Mesenchymal stem cell (in vitro differentiated cells and primary cell): ENCODE measurements at regions not wholly inside any gene's neighbourhood (a gene's known extent, or its start where the extent isn't known, plus 50 kb on each side); places are given as distances from the start of the nearest gene placed in this dataset.

ENCODE experiments used
- DNase-seq: peaks from one replicate; pipeline ENCODE4 v3.0.0-alpha.2; 2013
- H2AFZ ChIP-seq: one replicate; pipeline ENCODE4 v1.6.1; 2013; ENCODE audit warnings: low read depth, mild to moderate bottlenecking, control low read depth, inconsistent platforms, low read length, moderate library complexity
- H2AK5ac ChIP-seq: 2 replicates; pipeline ENCODE4 v1.6.1; 2013; ENCODE audit warnings: low read length, moderate library complexity, mild to moderate bottlenecking, inconsistent platforms; ENCODE audit not compliant: severe bottlenecking
- H2BK120ac ChIP-seq: one replicate; pipeline ENCODE4 v1.6.1; 2013; ENCODE audit warnings: low read depth, mild to moderate bottlenecking, inconsistent platforms, low read length, moderate library complexity
- H2BK12ac ChIP-seq, 2 experiments: one replicate each; pipeline ENCODE4 v1.6.1; 2013; ENCODE audit warnings: inconsistent platforms in 2 of 2, low read length in 2 of 2, mild to moderate bottlenecking in 2 of 2, moderate library complexity in 2 of 2, control low read depth in 1 of 2
- H2BK15ac ChIP-seq: one replicate; pipeline ENCODE4 v1.6.1; 2013; ENCODE audit warnings: mild to moderate bottlenecking, low read depth, inconsistent platforms; ENCODE audit not compliant: poor library complexity, severe bottlenecking
- H2BK5ac ChIP-seq: 2 replicates; pipeline ENCODE4 v1.6.1; 2013; ENCODE audit warnings: low read depth, mild to moderate bottlenecking, low read length, control low read depth, inconsistent platforms; ENCODE audit not compliant: poor library complexity, severe bottlenecking
- H3K14ac ChIP-seq, 2 experiments: one replicate each; pipeline ENCODE4 v1.6.1; 2013; ENCODE audit warnings: inconsistent platforms in 2 of 2, low read length in 2 of 2, control low read depth in 1 of 2, mild to moderate bottlenecking in 1 of 2, moderate library complexity in 1 of 2
- H3K18ac ChIP-seq, 2 experiments: one replicate each; pipeline ENCODE4 v1.6.1; 2013; ENCODE audit warnings: inconsistent platforms in 2 of 2, low read length in 2 of 2, control low read depth in 1 of 2, low read depth in 1 of 2, mild to moderate bottlenecking in 1 of 2
- H3K23ac ChIP-seq, 2 experiments: one replicate each; pipeline ENCODE4 v1.6.1; 2013; ENCODE audit warnings: inconsistent platforms in 2 of 2, low read length in 2 of 2, mild to moderate bottlenecking in 2 of 2, moderate library complexity in 2 of 2, control low read depth in 1 of 2
- H3K27ac ChIP-seq: 2 replicates; pipeline ENCODE4 v1.5.1; 2013; ENCODE audit warnings: mild to moderate bottlenecking, moderate library complexity, low read length, control low read depth, inconsistent platforms; ENCODE audit not compliant: poor library complexity, severe bottlenecking
- H3K27me3 ChIP-seq, 2 experiments: 2 replicates each; pipeline versions ENCODE4 v1.6.1 to v1.7.0; 2013; ENCODE audit warnings: low read length in 2 of 2, mild to moderate bottlenecking in 2 of 2, moderate library complexity in 2 of 2, control low read depth in 1 of 2, inconsistent platforms in 1 of 2; ENCODE audit not compliant: control insufficient read depth in 1 of 2, insufficient read depth in 1 of 2
- H3K36me3 ChIP-seq, 2 experiments: 2 replicates each; pipeline versions ENCODE4 v1.6.1 to v1.7.0; 2013; ENCODE audit warnings: low read length in 2 of 2, control low read depth in 1 of 2, inconsistent platforms in 1 of 2, low read depth in 1 of 2, mild to moderate bottlenecking in 1 of 2; ENCODE audit not compliant: insufficient read depth in 2 of 2, control insufficient read depth in 1 of 2
- H3K4ac ChIP-seq, 2 experiments: one replicate each; pipeline ENCODE4 v1.6.1; 2013; ENCODE audit warnings: inconsistent platforms in 2 of 2, low read length in 2 of 2, mild to moderate bottlenecking in 2 of 2, moderate library complexity in 2 of 2, control low read depth in 1 of 2, low read depth in 1 of 2
- H3K4me1 ChIP-seq: 2 replicates; pipeline ENCODE4 v1.6.1; 2013; ENCODE audit warnings: low read depth, low read length, control low read depth; ENCODE audit not compliant: control insufficient read depth, insufficient read depth
- H3K4me2 ChIP-seq: 2 replicates; pipeline ENCODE4 v1.6.1; 2013; ENCODE audit warnings: low read length, mild to moderate bottlenecking, inconsistent platforms; ENCODE audit not compliant: poor library complexity, severe bottlenecking
- H3K4me3 ChIP-seq, 2 experiments: 2 replicates each; pipeline versions ENCODE4 v1.5.1 to v1.7.0; 2013; ENCODE audit warnings: low read length in 2 of 2, mild to moderate bottlenecking in 2 of 2, control low read depth in 1 of 2, low read depth in 1 of 2; ENCODE audit not compliant: insufficient read depth in 1 of 2
- H3K79me1 ChIP-seq: replicated peaks from 2 replicates; pipeline ENCODE4 v1.6.1; 2013; ENCODE audit warnings: mild to moderate bottlenecking, control low read depth, low read length, inconsistent platforms; ENCODE audit not compliant: poor library complexity, severe bottlenecking
- H3K9ac ChIP-seq: 2 replicates; pipeline ENCODE4 v1.7.0; 2013; ENCODE audit warnings: mild to moderate bottlenecking, low read length, moderate library complexity
- H3K9me3 ChIP-seq: 2 replicates; pipeline ENCODE4 v1.7.0; 2013; ENCODE audit warnings: mild to moderate bottlenecking, low read length; ENCODE audit not compliant: control insufficient read depth
- H4K8ac ChIP-seq: one replicate; pipeline ENCODE4 v1.6.1; 2013; ENCODE audit warnings: inconsistent platforms, mild to moderate bottlenecking, low read length, moderate library complexity
- H4K91ac ChIP-seq: one replicate; pipeline ENCODE4 v1.6.1; 2013; ENCODE audit warnings: mild to moderate bottlenecking, low read length, inconsistent platforms
- WGBS: methylation state at CpG from one replicate; pipeline ENCODE4 v1.1.7; 2013; ENCODE audit warnings: mixed read lengths; 5-methylcytosine and 5-hydroxymethylcytosine counted together

GRCh38 chr6:3524456-3524855 lies 67.6 kb upstream of the SLC22A23 start:
- H2BK5ac ChIP-seq = no peak overlapping the region
- no peak overlapping the region for H2BK12ac ChIP-seq
- no peak overlapping the region for H2AK5ac ChIP-seq
- no peaks in the 10 kb centered on the region for H3K79me1 ChIP-seq
- no peak overlapping the region for H3K27ac ChIP-seq
- no peaks in the 10 kb centered on the region for H3K36me3 ChIP-seq
- H2AFZ ChIP-seq = no peak overlapping the region
- no peak overlapping the region for H3K4ac ChIP-seq
- 78% methylated on average over 2 of the region's 2 CpGs for WGBS
- no peak overlapping the region for H3K23ac ChIP-seq
- H3K4me3 ChIP-seq = no peak overlapping the region
- DNase-seq = no peak
- H4K8ac ChIP-seq = no peak overlapping the region
- H2BK15ac ChIP-seq = no peak overlapping the region
- H3K9ac ChIP-seq = no peak overlapping the region
- peaks cover 15% of the 10 kb centered on the region for H3K4me1 ChIP-seq
- H3K18ac ChIP-seq = no peak overlapping the region
- no peaks in the 10 kb centered on the region for H3K27me3 ChIP-seq
- no peaks in the 10 kb centered on the region for H3K9me3 ChIP-seq
- no peak overlapping the region for H3K4me2 ChIP-seq
- H4K91ac ChIP-seq = no peak overlapping the region
- H3K14ac ChIP-seq = no peak overlapping the region
- no peak overlapping the region for H2BK120ac ChIP-seq

GRCh38 chr6:3523966-3524365 lies 67.1 kb upstream of the SLC22A23 start:
- H3K9me3 ChIP-seq = no peaks in the 10 kb centered on the region
- no peaks in the 10 kb centered on the region for H3K27me3 ChIP-seq
- peak overlapping the region; percentile 32 for H2AK5ac ChIP-seq
- no peaks in the 10 kb centered on the region for H3K79me1 ChIP-seq
- H3K36me3 ChIP-seq = no peaks in the 10 kb centered on the region
- no peak overlapping the region for H3K4me3 ChIP-seq
- no peak overlapping the region for H2BK12ac ChIP-seq
- H3K4me1 ChIP-seq = peaks cover 12% of the 10 kb centered on the region
- no peak overlapping the region for H2BK120ac ChIP-seq
- WGBS = 94% methylated on average over 7 of the region's 7 CpGs
- no peak overlapping the region for H2BK15ac ChIP-seq
- H3K27ac ChIP-seq = no peak overlapping the region
- no peak for DNase-seq
- H3K14ac ChIP-seq = no peak overlapping the region
- no peak overlapping the region for H2AFZ ChIP-seq
- H2BK5ac ChIP-seq = no peak overlapping the region
- no peak overlapping the region for H4K91ac ChIP-seq
- no peak overlapping the region for H3K23ac ChIP-seq
- no peak overlapping the region for H3K9ac ChIP-seq
- no peak overlapping the region for H3K4me2 ChIP-seq
- no peak overlapping the region for H3K18ac ChIP-seq
- no peak overlapping the region for H4K8ac ChIP-seq
- no peak overlapping the region for H3K4ac ChIP-seq

DNA sequence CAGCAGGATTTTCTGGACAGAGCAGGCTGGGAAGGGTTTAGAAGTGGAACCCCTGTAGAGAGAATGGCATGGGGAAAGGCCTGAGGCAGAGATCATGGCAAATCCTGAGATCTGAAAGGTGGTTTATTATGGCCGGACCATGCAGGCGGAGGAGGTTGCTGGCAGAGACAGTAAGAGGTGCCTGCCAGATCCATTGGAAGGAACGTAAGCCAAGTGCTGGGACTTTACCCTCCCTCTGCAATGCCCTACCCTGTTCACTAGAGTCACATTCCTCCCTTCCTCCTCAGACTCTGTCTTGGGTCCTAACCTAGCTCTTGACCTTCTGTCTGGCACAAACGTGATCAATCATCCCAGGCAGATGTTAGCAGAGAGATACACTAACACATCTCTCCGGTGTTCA lies 66.4 kb upstream of the SLC22A23 start:
- H2BK12ac ChIP-seq = no peak overlapping the region
- 68% methylated on average over 5 of the region's 5 CpGs for WGBS
- no peak overlapping the region for H4K8ac ChIP-seq
- H3K18ac ChIP-seq = no peak overlapping the region
- H3K36me3 ChIP-seq = no peaks in the 10 kb centered on the region
- no peak overlapping the region for H2BK15ac ChIP-seq
- no peak overlapping the region for H3K23ac ChIP-seq
- H3K27ac ChIP-seq = no peak overlapping the region
- no peak overlapping the region for H2BK5ac ChIP-seq
- no peak overlapping the region for H3K4me2 ChIP-seq
- H2AK5ac ChIP-seq = no peak overlapping the region
- H3K27me3 ChIP-seq = no peaks in the 10 kb centered on the region
- H3K4me1 ChIP-seq = peaks cover 15% of the 10 kb centered on the region
- H3K9ac ChIP-seq = no peak overlapping the region
- H2AFZ ChIP-seq = no peak overlapping the region
- H3K79me1 ChIP-seq = no peaks in the 10 kb centered on the region
- H3K4me3 ChIP-seq = no peak overlapping the region
- no peak overlapping the region for H3K14ac ChIP-seq
- H3K9me3 ChIP-seq = no peaks in the 10 kb centered on the region
- no peak for DNase-seq
- no peak overlapping the region for H4K91ac ChIP-seq
- H2BK120ac ChIP-seq = no peak overlapping the region
- H3K4ac ChIP-seq = no peak overlapping the region

- no peak overlapping the region for H3K4me2 ChIP-seq
- H3K27ac ChIP-seq = peak overlapping the region; percentile 30
- H2AFZ ChIP-seq = no peak overlapping the region
- H3K9ac ChIP-seq = no peak overlapping the region
- no peak overlapping the region for H3K4ac ChIP-seq
- no peak overlapping the region for H3K14ac ChIP-seq
- H2BK5ac ChIP-seq = no peak overlapping the region
- WGBS = 58% methylated on average over 5 of the region's 7 CpGs
- H3K9me3 ChIP-seq = no peaks in the 10 kb centered on the region
- no peak overlapping the region for H4K91ac ChIP-seq
- H3K18ac ChIP-seq = no peak overlapping the region
- no peaks in the 10 kb centered on the region for H3K27me3 ChIP-seq
- H3K4me1 ChIP-seq = peaks cover 20% of the 10 kb centered on the region
- no peaks in the 10 kb centered on the region for H3K79me1 ChIP-seq
- peak; percentile 43 for DNase-seq
- no peaks in the 10 kb centered on the region for H3K36me3 ChIP-seq
- H2AK5ac ChIP-seq = no peak overlapping the region
- no peak overlapping the region for H3K23ac ChIP-seq
- H2BK12ac ChIP-seq = no peak overlapping the region
- no peak overlapping the region for H2BK120ac ChIP-seq
- H3K4me3 ChIP-seq = no peak overlapping the region
- H2BK15ac ChIP-seq = no peak overlapping the region
- H4K8ac ChIP-seq = no peak overlapping the region
Observed at GRCh38 chr6:3522561-3523260, 65.9 kb upstream of the SLC22A23 start.
